ENCODE measurements at regions not wholly inside any gene's neighbourhood (a gene's known extent, or its start where the extent isn't known, plus 50 kb on each side); places are given as distances from the start of the nearest gene placed in this dataset.

- ChIA-PET CTCF (no interaction called here), POLR2A (no interaction called here), RAD21 (ENCODE audit: low non-redundant PET in 1 of 2, low total read pairs in 2 of 2, uncharacterized antibody in 2 of 2, unreplicated experiment in 2 of 2) (no interaction called here)
- no peak overlapping the region for H3K27ac ChIP-seq (ENCODE audit: low read depth, low read length)
- H3K9me3 ChIP-seq (ENCODE audit: control insufficient read depth in 1 of 2, insufficient read depth in 1 of 2, low read depth in 1 of 2, low read length in 2 of 2): no peaks in the 10 kb centered on the region
- no peak overlapping the region for H2AFZ ChIP-seq (ENCODE audit: low read depth, low read length, poor library complexity, severe bottlenecking)
- no peak overlapping the region for H3K9ac ChIP-seq (ENCODE audit: low read length)
- no TSS peak for BruUV-seq (replicated peaks)
- TF ChIP-seq POLR2A (IDR thresholded peaks at IDR 0.05; ENCODE audit: borderline replicate concordance, extremely low read depth, insufficient read depth, insufficient read length) (no peak), EZH2 (IDR thresholded peaks at IDR 0.05) (no peak), EZH2phosphoT487 (IDR thresholded peaks at IDR 0.05; ENCODE audit: borderline replicate concordance) (no peak), ZFX (IDR thresholded peaks at IDR 0.05) (no peak), ZNF274 (IDR thresholded peaks at IDR 0.05; ENCODE audit: low read depth, low read length) (no peak), CBX3 (IDR thresholded peaks at IDR 0.05; ENCODE audit: low read depth) (no peak), ELF1 (IDR thresholded peaks at IDR 0.05; ENCODE audit: borderline replicate concordance, low read depth) (no peak), CEBPB (IDR thresholded peaks at IDR 0.05; ENCODE audit: low read depth) (no peak)
- ATAC-seq (no peak), DNase-seq (ENCODE audit: low read depth, low spot score) (no peak)
- H3K36me3 ChIP-seq (ENCODE audit: control insufficient read depth in 1 of 2, insufficient read depth in 2 of 2, low read length in 2 of 2): no peaks in the 10 kb centered on the region
- no peaks in the 10 kb centered on the region for H4K20me1 ChIP-seq (ENCODE audit: insufficient read depth)
- peaks cover 12% of the 10 kb centered on the region for H3K27me3 ChIP-seq (ENCODE audit: insufficient read depth, low read length)
- H3K4me2 ChIP-seq (ENCODE audit: low read length): no peak overlapping the region
- H3K4me3 ChIP-seq (replicated peaks in 1 of 2; ENCODE audit: low read depth in 1 of 2, low read length in 2 of 2): no peak overlapping the region
- H3K9me2 ChIP-seq (ENCODE audit: insufficient read depth): no peaks in the 10 kb centered on the region
- intact Hi-C loops (cut with micrococcal nuclease): no loop called here
- H3K4me1 ChIP-seq (ENCODE audit: control insufficient read depth in 1 of 2, insufficient read depth in 2 of 2, low read length in 2 of 2): no peaks in the 10 kb centered on the region
- no peaks in the 10 kb centered on the region for H3K79me2 ChIP-seq (ENCODE audit: insufficient read depth, low read length)
These were observed 129.3 kb upstream of the ACKR3 start for GRCh38 chr2:236440110-236440881.

DNA sequence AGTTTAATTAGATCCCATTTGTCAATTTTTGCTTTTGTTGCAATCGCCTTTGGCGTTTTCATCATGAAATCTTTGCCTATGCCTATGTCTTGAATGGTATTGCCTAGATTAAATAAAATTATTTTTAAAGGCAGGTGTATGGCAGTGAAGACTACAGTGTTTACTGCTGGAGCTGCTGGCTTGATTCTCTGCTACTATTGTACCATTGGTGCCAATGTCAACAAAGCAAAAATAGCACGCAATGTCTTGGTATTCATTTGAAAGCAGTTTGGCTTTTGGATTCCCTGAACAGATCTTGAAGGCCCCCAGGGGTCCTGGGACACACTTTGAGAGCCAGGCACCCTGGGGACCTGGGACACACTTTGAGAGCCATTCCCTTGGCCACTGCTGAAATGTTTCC lies 125.4 kb upstream of the ACKR3 start:
- ATAC-seq (no peak), DNase-seq (ENCODE audit: low read depth, low spot score) (no peak)
- peaks cover 0 to 1% of the 10 kb centered on the region in 2 experiments; a peak in 1 of 4 replicates for H3K4me1 ChIP-seq (ENCODE audit: control insufficient read depth in 1 of 2, insufficient read depth in 2 of 2, low read length in 2 of 2)
- peaks cover 9% of the 10 kb centered on the region; the same call in 1 of the 2 replicates for H3K27me3 ChIP-seq (ENCODE audit: insufficient read depth, low read length)
- H2AFZ ChIP-seq (ENCODE audit: low read depth, low read length, poor library complexity, severe bottlenecking): no peak overlapping the region
- BruUV-seq (replicated peaks): no TSS peak
- CTCF ChIA-PET: no interaction called here
- no peaks in the 10 kb centered on the region for H3K9me3 ChIP-seq (ENCODE audit: control insufficient read depth in 1 of 2, insufficient read depth in 1 of 2, low read depth in 1 of 2, low read length in 2 of 2)
- no peak overlapping the region for H3K27ac ChIP-seq (ENCODE audit: low read depth, low read length)
- H3K4me2 ChIP-seq (ENCODE audit: low read length): no peak overlapping the region
- no peaks in the 10 kb centered on the region for H3K9me2 ChIP-seq (ENCODE audit: insufficient read depth)
- RAD21 ChIA-PET (ENCODE audit: low non-redundant PET in 1 of 2, low total read pairs in 2 of 2, uncharacterized antibody in 2 of 2, unreplicated experiment in 2 of 2): no interaction called here
- no peak overlapping the region for H3K4me3 ChIP-seq (replicated peaks in 1 of 2; ENCODE audit: low read depth in 1 of 2, low read length in 2 of 2)
- H3K79me2 ChIP-seq (ENCODE audit: insufficient read depth, low read length): no peaks in the 10 kb centered on the region
- H3K9ac ChIP-seq (ENCODE audit: low read length): no peak overlapping the region
- no peaks in the 10 kb centered on the region for H3K36me3 ChIP-seq (ENCODE audit: control insufficient read depth in 1 of 2, insufficient read depth in 2 of 2, low read length in 2 of 2)
- POLR2A ChIA-PET: no interaction called here
- H4K20me1 ChIP-seq (ENCODE audit: insufficient read depth): no peaks in the 10 kb centered on the region
- TF ChIP-seq YY1 (IDR thresholded peaks at IDR 0.05; ENCODE audit: extremely low read depth, insufficient replicate concordance, low read depth, low read length): no peak
- no peak for TF ChIP-seq ZFX (IDR thresholded peaks at IDR 0.05)
- TF ChIP-seq EGR1 (IDR thresholded peaks at IDR 0.05; ENCODE audit: low read depth): no peak
- no peak for TF ChIP-seq POLR2A (IDR thresholded peaks at IDR 0.05; ENCODE audit: borderline replicate concordance, extremely low read depth, insufficient read depth, insufficient read length)
- TF ChIP-seq CBX3 (IDR thresholded peaks at IDR 0.05; ENCODE audit: low read depth): no peak
- TF ChIP-seq, protein P1, sequence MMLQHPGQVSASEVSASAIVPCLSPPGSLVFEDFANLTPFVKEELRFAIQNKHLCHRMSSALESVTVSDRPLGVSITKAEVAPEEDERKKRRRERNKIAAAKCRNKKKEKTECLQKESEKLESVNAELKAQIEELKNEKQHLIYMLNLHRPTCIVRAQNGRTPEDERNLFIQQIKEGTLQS (IDR thresholded peaks at IDR 0.05): no peak
- TF ChIP-seq JUND (IDR thresholded peaks at IDR 0.05): no peak
- TF ChIP-seq SRF (IDR thresholded peaks at IDR 0.05; ENCODE audit: low read depth): no peak
- TF ChIP-seq EZH2phosphoT487 (IDR thresholded peaks at IDR 0.05; ENCODE audit: borderline replicate concordance): no peak
- no peak for TF ChIP-seq RAD21 (IDR thresholded peaks at IDR 0.05; ENCODE audit: low read depth)
- TF ChIP-seq FOSL1 (IDR thresholded peaks at IDR 0.05; ENCODE audit: low read depth): no peak
- TF ChIP-seq, protein P2, sequence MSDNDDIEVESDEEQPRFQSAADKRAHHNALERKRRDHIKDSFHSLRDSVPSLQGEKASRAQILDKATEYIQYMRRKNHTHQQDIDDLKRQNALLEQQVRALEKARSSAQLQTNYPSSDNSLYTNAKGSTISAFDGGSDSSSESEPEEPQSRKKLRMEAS (IDR thresholded peaks at IDR 0.05): no peak
- TF ChIP-seq ZNF274 (IDR thresholded peaks at IDR 0.05; ENCODE audit: low read depth, low read length): no peak
- no peak for TF ChIP-seq ELF1 (IDR thresholded peaks at IDR 0.05; ENCODE audit: borderline replicate concordance, low read depth)
- intact Hi-C loops (cut with micrococcal nuclease): no loop called here
